ENCODE measurements at regions not wholly inside any gene's neighbourhood (a gene's known extent, or its start where the extent isn't known, plus 50 kb on each side); places are given as distances from the start of the nearest gene placed in this dataset.

DNA sequence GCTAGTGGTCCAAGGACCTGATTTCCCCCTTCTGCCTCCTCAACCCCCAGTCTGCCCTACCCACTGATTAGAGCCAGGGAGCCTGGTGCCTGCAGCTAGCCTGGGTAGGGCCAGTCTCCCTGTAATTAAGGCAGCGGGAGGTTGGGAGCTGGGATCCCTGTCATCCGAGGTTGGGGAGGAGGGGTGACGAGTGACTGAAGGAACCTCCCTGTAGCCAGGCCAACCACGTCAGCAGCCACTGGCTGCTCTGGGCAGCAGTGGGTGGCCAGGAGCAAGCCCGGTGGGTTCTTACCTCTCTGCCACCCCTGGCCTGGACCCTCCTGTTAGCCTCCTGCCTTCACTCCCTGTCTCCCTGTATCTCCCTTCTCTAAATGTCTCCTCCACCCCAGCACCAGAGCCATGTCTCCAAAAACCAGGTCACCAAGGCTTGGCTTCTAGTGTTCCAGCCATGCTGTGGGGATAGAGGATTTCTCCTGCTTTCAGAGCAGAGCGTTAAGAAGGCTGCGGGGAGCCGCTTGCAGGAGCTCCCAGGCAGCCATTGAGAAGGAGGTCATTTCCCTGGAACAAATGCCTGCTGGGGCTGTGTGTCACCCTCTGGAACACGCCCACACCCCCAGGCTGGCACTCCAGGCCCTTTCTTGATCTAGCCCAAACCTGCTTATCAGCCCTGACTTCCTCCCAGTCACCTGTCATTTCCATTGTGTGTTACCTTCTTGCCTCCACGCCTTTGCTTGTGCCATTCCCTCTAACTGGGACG lies 65.0 kb upstream of the GGTA1 start:
- Mint-ChIP-seq H3K27me3 (peaks cover 3% of the 10 kb centered on the region), H3K4me3 (no peak overlapping the region), H3K9me3 (no peaks in the 10 kb centered on the region), H3K27ac (no peak overlapping the region), H3K36me3 (ENCODE audit: low read depth) (no peaks in the 10 kb centered on the region), H3K4me1 (ENCODE audit: low read depth) (no peaks in the 10 kb centered on the region)
- intact Hi-C loops (cut with micrococcal nuclease), result no loop called here
- DNase-seq (no peak), ATAC-seq (no peak)
- POLR2A ChIA-PET, result no interaction called here
- TF ChIP-seq CTCF (IDR thresholded peaks at IDR 0.05), result no peak
- CTCF ChIA-PET, result interaction anchor here (1.0 kb wide), 1 partner anchor 18 kb away, joined by 3 read pairs; no protein-coding TSS in a partner anchor

DNA sequence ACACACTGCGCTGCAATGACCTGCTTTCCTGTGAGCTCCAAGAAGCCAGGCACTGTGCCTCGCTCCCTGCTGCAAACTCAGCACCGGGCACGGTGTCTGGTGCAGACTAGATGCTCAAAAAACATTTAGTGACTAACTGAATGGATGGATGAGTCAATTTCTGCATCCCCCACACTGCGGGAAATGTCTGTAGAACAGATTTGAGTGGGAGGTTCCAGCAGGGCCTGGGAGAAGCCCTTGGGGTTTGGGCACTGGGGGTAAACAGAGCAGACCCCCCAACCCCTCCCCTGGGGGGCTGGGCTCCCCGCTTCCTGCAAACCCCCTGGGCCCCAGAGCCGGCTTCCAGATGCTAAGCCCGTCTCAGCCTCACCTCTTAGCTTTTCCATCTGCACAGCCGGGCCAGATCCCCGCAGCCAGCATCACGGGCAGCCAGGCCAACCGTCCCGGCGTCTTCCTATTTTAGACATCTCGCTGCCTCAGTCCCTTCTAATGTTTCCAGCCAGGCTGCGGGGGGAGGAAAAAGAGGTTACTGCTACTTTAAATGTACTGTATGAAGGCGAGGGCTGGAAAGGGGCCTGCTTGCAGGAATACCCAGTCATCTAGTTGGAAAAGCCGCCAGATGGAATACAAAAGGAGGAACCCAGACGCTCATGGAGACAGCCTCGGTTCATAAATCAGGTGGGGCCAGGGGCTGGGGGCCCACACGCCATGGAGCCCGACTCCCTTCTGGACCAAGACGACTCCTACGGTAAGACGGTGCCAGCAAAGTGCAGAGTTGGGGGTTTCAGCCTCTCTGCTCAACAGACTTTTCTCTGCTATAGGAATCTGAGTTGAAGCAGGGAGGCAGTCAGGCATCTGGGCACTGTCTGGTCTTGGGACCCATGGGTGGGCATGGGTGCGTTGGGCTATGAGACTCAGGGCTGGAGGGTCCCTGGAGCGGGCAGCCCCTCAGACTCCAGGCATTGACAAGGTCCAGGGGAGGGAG lies 67.1 kb upstream of the GGTA1 start:
- CTCF ChIA-PET, result no interaction called here

DNA sequence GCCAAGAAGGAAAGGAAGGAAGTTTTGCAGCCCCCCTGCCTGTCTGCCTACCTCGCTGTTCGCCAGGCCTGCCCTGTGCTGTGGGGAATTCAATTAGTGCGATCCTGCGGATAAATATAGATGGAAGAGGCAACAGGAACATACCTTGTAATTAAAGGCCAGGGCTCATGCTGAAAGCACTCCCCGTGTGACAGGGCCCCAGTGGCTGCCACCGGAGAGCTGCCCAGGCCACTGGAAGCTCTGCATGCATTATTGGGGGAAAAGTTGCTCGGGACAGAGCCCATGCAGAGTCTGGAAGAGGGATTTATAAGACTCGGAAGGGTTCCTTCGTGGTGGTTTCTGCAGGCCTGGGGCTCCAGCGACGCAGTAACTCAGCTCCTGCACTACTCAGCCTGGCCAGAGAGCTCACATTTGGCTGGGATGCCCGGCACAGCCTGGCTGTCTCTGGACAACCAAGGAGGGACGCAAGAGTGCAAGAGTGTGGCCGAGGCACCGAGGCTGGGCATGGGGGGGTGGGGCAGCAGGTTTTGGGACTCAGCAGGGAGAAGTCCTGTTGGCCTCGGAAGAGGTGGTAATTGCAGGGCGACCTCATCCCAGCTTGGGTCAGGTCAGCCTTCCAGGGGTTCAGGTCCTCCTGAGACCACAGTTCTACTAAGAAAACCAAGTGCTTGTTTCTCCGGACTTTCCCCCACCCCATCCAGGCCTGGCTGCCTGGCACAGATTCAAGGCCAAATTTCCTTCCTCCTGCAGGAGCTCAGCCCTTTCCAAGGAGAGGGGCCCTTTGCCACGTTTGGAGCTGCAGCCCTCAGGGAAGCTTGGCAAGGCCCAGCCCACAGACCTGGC lies 68.1 kb upstream of the GGTA1 start:
- no peak for DNase-seq
- H3K36me3 Mint-ChIP-seq (ENCODE audit: low read depth), result no peaks in the 10 kb centered on the region
- H3K27ac Mint-ChIP-seq, result no peak overlapping the region
- no peaks in the 10 kb centered on the region for H3K9me3 Mint-ChIP-seq
- H3K4me3 Mint-ChIP-seq, result no peak overlapping the region
- peaks cover 3% of the 10 kb centered on the region for H3K27me3 Mint-ChIP-seq
- intact Hi-C loops (cut with micrococcal nuclease), result no loop called here
- CTCF ChIA-PET, result no interaction called here
- ATAC-seq, result no peak
- POLR2A ChIA-PET, result no interaction called here
- H3K4me1 Mint-ChIP-seq (ENCODE audit: low read depth), result no peaks in the 10 kb centered on the region
- TF ChIP-seq CTCF (IDR thresholded peaks at IDR 0.05), result no peak

More for the DNA sequence above, 67.1 kb upstream of the GGTA1 start:
- peaks cover 3% of the 10 kb centered on the region for H3K27me3 Mint-ChIP-seq
- H3K36me3 Mint-ChIP-seq (ENCODE audit: low read depth), result no peaks in the 10 kb centered on the region
- ATAC-seq (no peak), DNase-seq (no peak)
- no peaks in the 10 kb centered on the region for H3K4me1 Mint-ChIP-seq (ENCODE audit: low read depth)
- H3K27ac Mint-ChIP-seq, result no peak overlapping the region
- no peak overlapping the region for H3K4me3 Mint-ChIP-seq
- POLR2A ChIA-PET, result no interaction called here
- no peak for TF ChIP-seq CTCF (IDR thresholded peaks at IDR 0.05)
- intact Hi-C loops (cut with micrococcal nuclease), result no loop called here
- H3K9me3 Mint-ChIP-seq, result no peaks in the 10 kb centered on the region

DNA sequence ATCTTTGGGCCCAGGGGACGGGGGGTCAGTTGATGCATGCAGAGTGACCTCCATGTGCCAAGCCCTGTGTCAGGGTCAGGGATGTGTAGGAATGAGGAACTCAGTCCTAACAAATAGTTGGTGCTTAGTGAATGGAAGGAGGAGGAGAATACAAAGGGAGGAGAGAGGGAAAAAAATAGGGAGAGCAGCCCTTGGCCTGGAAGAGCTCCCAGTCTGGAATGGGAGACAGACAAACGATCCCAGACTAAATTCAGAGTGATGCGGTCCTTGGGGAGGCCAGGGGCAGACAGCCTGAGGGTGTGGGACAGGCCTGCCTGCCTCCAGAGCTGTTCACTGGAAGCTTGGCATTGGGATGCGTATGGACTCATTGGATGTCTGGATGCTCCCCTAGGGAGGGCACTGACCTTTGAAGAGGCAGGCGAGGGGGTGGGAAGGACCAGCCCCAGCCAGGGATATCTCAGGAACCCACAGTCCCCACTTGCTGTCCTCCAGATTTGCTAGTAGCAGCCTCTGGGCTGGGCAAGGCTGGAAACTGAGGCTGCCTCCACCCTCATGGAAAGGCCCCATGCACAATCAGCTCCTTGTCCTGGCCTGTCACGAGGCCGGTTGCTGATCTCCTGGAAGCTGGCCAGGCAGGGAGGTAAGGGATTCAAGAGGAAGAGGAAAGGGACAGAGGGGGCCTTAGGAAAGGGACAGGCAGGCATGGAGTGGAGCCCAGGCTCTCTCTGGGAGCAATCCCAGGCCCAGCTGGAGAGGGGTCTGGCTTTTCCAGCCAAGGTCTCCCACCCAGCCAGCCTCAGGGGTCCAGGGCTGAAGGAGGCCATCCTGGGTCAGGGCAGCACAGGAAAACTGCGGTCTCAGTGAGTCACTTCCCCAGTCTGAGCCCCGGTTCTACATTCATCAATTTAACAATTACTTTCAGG lies 69.0 kb upstream of the GGTA1 start:
- no peak overlapping the region for H3K4me3 Mint-ChIP-seq
- TF ChIP-seq CTCF (IDR thresholded peaks at IDR 0.05), result no peak
- no peaks in the 10 kb centered on the region for H3K9me3 Mint-ChIP-seq
- H3K4me1 Mint-ChIP-seq (ENCODE audit: low read depth), result no peaks in the 10 kb centered on the region
- no peaks in the 10 kb centered on the region for H3K36me3 Mint-ChIP-seq (ENCODE audit: low read depth)
- DNase-seq, result no peak
- CTCF ChIA-PET, result no interaction called here
- ATAC-seq, result no peak
- H3K27ac Mint-ChIP-seq, result no peak overlapping the region
- POLR2A ChIA-PET, result no interaction called here
- intact Hi-C loops (cut with micrococcal nuclease), result no loop called here
- H3K27me3 Mint-ChIP-seq, result peaks cover 3% of the 10 kb centered on the region

All from activated CD8-positive, alpha-beta T cell treated with anti-CD3 and anti-CD28 coated beads for 36 hours (primary cell).